GM18498 (cell line): ENCODE measurements at regions not wholly inside any gene's neighbourhood (a gene's known extent, or its start where the extent isn't known, plus 50 kb on each side); places are given as distances from the start of the nearest gene placed in this dataset.

Experiments
- ATAC-seq: cut with Tn5 transposase; IDR thresholded peaks from one replicate; pipeline ENCODE4 v1.9.1; 2021; ENCODE audit warnings: mild to moderate bottlenecking, moderate library complexity; ENCODE audit not compliant: unreplicated experiment

- no peak for ATAC-seq
Measured at GRCh38 chr22:47847131-47847890, 1084.9 kb downstream of the TBC1D22A start.

GRCh38 chr22:47846206-47846605, 1083.8 kb downstream of the TBC1D22A start:
- ATAC-seq: no peak

GRCh38 chr22:47842119-47842518, 1079.7 kb downstream of the TBC1D22A start:
- ATAC-seq: no peak

GRCh38 chr22:47841156-47841555, 1078.7 kb downstream of the TBC1D22A start:
- ATAC-seq: no peak

- ATAC-seq: no peak
Measured at GRCh38 chr22:47839595-47840227, 1077.3 kb downstream of the TBC1D22A start.

GRCh38 chr22:47837703-47838102, 1075.3 kb downstream of the TBC1D22A start:
- ATAC-seq: no peak

GRCh38 chr22:47836957-47837356, 1074.5 kb downstream of the TBC1D22A start:
- ATAC-seq: no peak

- no peak for ATAC-seq
Measured at GRCh38 chr22:47835726-47836125, 1073.3 kb downstream of the TBC1D22A start.

- no peak for ATAC-seq
Measured at GRCh38 chr22:47826016-47826415, 1063.6 kb downstream of the TBC1D22A start.

GRCh38 chr22:47822422-47822821, 1060.0 kb downstream of the TBC1D22A start:
- ATAC-seq: no peak

GRCh38 chr22:47818496-47818895, 1056.0 kb downstream of the TBC1D22A start:
- no peak for ATAC-seq

GRCh38 chr22:47817380-47817779, 1054.9 kb downstream of the TBC1D22A start:
- ATAC-seq: no peak

- no peak for ATAC-seq
Measured at GRCh38 chr22:47816863-47817210, 1054.4 kb downstream of the TBC1D22A start.

- ATAC-seq: no peak
Measured at GRCh38 chr22:47816121-47816862, 1053.8 kb downstream of the TBC1D22A start.

- no peak for ATAC-seq
Measured at GRCh38 chr22:47814474-47814873, 1052.0 kb downstream of the TBC1D22A start.

- ATAC-seq: no peak
Measured at GRCh38 chr22:47813661-47814060, 1051.2 kb downstream of the TBC1D22A start.

- no peak for ATAC-seq
Measured at GRCh38 chr22:47811971-47812370, 1049.5 kb downstream of the TBC1D22A start.

- no peak for ATAC-seq
Measured at GRCh38 chr22:47810505-47811500, 1048.4 kb downstream of the TBC1D22A start.

GRCh38 chr22:47808886-47809620, 1046.6 kb downstream of the TBC1D22A start:
- no peak for ATAC-seq

- ATAC-seq: no peak
Measured at GRCh38 chr22:47808236-47808635, 1045.8 kb downstream of the TBC1D22A start.
